ENCODE measurements at regions not wholly inside any gene's neighbourhood (a gene's known extent, or its start where the extent isn't known, plus 50 kb on each side); places are given as distances from the start of the nearest gene placed in this dataset.

GRCh38 chr5:139743804-139744203, 51.8 kb upstream of the PSD2 start:
- H3K27ac Mint-ChIP-seq, result no peak overlapping the region
- peaks cover 9% of the 10 kb centered on the region for H3K27me3 Mint-ChIP-seq (ENCODE audit: insufficient read depth)
- peaks cover 39% of the 10 kb centered on the region for H3K4me1 Mint-ChIP-seq (ENCODE audit: low read depth)

GRCh38 chr5:139744471-139745131, 51.0 kb upstream of the PSD2 start:
- no peaks in the 10 kb centered on the region for H3K9me3 Mint-ChIP-seq
- peaks cover 35% of the 10 kb centered on the region for H3K4me1 Mint-ChIP-seq (ENCODE audit: low read depth)
- peak overlapping the region; percentile 51; the same call in 1 of the 2 replicates for H3K27ac Mint-ChIP-seq
- no peak for DNase-seq
- no peak overlapping the region for H3K4me3 Mint-ChIP-seq
- H3K36me3 Mint-ChIP-seq (ENCODE audit: low read depth), result no peaks in the 10 kb centered on the region
- no peak for TF ChIP-seq CTCF (IDR thresholded peaks at IDR 0.05)
- peaks cover 10% of the 10 kb centered on the region for H3K27me3 Mint-ChIP-seq (ENCODE audit: insufficient read depth)

More at GRCh38 chr5:139743804-139744203, 51.8 kb upstream of the PSD2 start:
- no peaks in the 10 kb centered on the region for H3K9me3 Mint-ChIP-seq
- H3K4me3 Mint-ChIP-seq, result no peak overlapping the region
- DNase-seq, result no peak
- no peaks in the 10 kb centered on the region for H3K36me3 Mint-ChIP-seq (ENCODE audit: low read depth)
- no peak for TF ChIP-seq CTCF (IDR thresholded peaks at IDR 0.05)

DNA sequence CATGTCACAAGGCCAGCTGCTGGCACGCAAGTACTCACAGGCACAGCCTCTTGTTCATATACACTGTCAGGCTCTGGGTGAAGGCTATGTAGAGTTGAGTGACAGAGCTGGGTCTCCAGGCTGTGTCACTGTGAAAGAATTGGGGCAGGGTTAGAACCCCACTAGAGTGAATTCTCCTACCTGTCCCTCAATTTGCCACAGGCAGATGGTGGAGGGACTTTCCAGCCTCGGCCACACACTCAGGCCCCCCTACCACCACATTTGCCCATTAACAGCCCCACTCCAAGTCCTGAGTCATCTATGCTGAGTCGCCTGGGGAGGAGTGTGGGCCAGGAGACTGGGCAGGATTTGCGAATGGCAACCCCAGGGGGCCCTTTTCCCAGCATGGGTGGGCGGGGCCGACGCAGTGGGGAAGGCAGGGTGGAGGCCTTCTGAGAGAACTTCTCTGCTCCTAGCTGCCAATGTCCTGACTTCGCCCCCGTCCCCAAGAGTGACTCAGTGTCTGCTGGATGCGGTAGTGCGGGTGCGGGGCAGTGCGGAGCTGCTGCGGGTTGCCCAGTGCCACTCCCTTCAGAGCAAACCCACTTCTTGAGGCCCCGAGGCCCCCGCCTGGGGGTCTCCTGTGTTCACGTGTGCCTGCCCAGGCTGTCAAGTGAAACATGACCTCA, 50.3 kb upstream of the PSD2 start:
- H3K4me1 Mint-ChIP-seq (ENCODE audit: low read depth), result peaks cover 35% of the 10 kb centered on the region
- no peak for TF ChIP-seq CTCF (IDR thresholded peaks at IDR 0.05)

DNA sequence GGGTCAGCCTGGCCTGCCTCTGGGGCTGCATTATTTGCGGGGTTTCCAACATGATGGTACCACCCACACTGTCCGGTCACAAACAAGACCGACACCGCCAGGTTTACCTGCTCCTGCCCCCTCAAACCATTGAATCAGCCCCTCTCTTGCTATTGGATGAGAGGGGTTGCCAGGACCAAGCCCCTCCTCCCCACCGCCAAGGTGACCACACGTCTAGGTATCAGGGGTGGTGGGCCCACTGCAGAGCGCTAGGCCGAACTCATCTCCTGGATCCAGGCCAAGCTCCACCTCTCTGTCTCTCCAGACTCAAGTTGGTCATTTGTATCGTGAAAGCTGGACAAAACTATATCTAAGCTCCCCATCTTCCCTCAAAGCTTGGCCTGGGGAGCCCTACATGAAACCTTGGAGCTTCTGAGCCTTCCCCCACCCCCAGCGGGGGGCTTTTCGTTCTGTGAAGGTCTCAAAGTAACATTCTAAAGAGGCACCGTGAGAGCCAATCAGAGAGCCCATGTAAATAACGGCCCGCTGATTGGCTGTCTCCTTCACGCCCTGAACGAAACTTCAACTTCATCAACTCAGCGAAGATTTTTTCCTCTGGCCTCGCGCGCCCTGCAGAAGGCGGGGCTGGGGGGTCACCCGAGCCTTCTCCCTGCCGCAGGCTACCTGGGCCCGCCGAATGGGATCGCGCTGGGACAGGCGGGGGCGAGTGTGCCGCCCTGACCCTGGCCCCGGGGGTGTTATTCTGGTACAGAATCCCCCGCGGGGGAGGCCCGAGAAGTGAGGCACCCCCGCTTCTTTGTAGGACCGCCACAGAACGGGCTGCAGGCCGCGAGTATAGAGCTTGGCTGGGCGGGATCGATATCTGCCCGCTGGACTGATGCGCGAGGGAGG, 49.6 kb upstream of the PSD2 start:
- Mint-ChIP-seq H3K27ac (peak overlapping the region; percentile 70), H3K9me3 (no peaks in the 10 kb centered on the region), H3K36me3 (ENCODE audit: low read depth) (no peaks in the 10 kb centered on the region), H3K4me1 (ENCODE audit: low read depth) (peaks cover 35% of the 10 kb centered on the region), H3K27me3 (ENCODE audit: insufficient read depth) (peaks cover 13% of the 10 kb centered on the region), H3K4me3 (peak overlapping the region; percentile 85)
- no peak for TF ChIP-seq CTCF (IDR thresholded peaks at IDR 0.05)
- peak; percentile 55 for DNase-seq

More for the DNA sequence above, 50.3 kb upstream of the PSD2 start:
- Mint-ChIP-seq H3K27ac (peak overlapping the region; percentile 51; the same call in 1 of the 2 replicates), H3K36me3 (ENCODE audit: low read depth) (no peaks in the 10 kb centered on the region), H3K4me3 (no peak overlapping the region), H3K9me3 (no peaks in the 10 kb centered on the region), H3K27me3 (ENCODE audit: insufficient read depth) (peaks cover 10% of the 10 kb centered on the region)
- peak; percentile 49 for DNase-seq

Data from HFFc6 (cell line).